CD4-positive, alpha-beta T cell treated with Interleukin-6 for 4 hours (primary cell): ENCODE measurements at regions not wholly inside any gene's neighbourhood (a gene's known extent, or its start where the extent isn't known, plus 50 kb on each side); places are given as distances from the start of the nearest gene placed in this dataset.
"Not testable (repeated sequence)": the region's sequence is repeated elsewhere in the genome, so short reads cannot be mapped to it uniquely, and the experiment has no call there.

ENCODE experiments used
- DNase-seq: peaks from one replicate; pipeline ENCODE4 v3.0.0-alpha.2; 2020; ENCODE audit warnings: mixed read lengths

DNA sequence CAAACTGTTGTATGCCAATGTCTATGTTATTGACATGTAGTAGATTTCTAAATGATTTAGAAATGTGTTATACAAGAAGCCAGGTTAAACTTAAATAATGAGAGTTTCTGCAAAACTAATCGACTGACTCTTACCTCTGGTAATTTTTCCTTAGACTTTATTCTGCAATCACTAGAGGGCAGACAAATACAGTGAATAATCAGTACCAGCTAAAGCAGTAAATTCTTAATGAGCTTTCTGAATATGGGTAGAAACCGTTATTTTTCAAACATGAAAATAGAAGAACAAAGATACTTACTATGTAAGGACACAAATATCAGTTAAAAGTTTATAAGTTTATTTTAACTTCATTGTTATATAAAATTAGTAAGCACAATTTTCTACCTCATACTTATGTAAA lies 97.9 kb upstream of the RGS1 start:
- DNase-seq, result no peak

DNA sequence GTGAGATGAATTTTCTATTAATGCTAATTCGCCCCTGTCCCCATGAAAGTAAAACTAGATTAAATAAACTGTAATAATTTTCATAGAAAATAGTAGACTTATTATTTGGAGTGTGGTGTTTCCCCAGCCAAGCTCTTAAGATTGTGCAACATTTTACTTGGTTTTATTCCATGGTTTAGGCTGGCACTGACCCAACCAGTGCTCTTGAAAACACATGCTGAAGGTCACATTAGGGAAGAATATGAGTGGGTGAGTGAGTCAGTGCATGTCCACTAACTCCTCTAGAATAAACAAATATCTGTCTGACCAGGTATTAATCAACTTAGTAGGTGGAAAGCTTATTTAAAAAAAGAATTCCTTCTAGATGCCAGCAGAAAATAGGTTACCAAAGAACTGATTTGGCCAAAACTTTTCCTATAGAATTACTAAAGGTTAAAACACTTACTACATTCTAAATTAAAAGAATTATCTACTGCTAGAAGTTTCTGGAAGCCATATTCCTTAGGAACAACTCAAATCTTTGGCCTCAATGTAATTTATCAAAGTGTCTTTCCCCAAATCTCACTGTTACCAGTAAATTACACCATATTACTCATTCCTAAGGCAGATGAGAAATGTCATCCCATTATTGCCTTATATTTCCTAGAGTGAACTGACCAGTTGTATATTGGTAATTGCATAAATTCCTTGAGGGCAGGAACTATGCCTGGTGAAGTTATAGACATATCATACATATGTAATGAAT lies 89.7 kb upstream of the RGS1 start:
- DNase-seq, result no peak

DNA sequence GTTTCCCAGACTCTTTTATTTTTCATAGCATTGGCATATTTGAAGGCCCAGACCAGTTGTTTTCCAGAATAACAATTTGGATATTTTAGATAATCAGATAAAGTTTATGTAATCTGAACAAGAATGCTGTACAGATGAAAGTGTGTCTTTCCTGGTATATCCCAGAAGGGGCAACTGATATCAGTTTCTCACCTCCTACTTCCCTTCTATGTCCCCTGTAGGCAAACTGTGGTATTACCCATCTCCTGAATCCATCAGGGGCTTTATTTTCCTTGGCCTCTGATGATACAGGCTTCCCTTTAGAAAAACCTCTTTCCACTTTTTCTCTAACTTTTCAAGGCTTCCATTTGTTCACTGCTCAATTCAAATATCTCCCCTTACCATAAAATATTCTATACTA lies 87.5 kb upstream of the RGS1 start:
- no peak for DNase-seq

DNA sequence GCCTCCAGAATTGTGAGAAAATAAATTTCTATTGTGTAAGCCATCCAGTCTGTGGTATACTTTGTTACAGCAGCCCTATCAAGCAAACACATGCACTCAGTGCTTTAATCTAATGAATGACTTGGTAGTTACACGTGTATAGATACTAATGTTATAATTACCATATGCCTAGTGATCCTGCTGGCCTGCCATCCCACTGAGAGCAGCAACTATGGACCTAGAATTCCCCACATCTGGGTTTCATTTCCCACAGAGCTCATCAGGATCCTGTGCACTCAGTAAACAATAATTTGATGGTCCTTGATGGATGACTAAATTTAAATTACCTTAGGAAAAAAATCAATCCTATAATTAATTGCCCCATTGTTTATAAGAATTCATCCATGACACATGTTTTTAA lies 86.5 kb upstream of the RGS1 start:
- no peak for DNase-seq

DNA sequence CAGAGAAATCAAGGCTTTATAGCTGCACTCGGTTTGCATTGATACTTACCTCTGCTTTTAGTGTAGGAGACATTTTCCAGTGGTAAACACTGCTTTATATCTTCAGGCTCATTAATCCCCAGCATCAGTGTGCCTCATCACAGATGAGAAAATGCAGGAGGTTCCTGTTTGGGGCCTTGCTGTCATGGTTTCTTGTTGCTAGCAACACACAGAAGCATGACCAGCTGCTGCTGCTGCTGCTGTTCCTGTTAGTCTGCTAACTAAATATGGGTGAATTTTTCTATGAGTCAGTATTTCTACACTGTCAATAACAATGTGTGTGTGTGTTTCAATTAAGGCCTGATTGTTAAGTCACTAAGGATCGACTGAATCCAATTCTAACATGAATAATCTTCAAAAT lies 85.8 kb upstream of the RGS1 start:
- DNase-seq, result peak; percentile 8

DNA sequence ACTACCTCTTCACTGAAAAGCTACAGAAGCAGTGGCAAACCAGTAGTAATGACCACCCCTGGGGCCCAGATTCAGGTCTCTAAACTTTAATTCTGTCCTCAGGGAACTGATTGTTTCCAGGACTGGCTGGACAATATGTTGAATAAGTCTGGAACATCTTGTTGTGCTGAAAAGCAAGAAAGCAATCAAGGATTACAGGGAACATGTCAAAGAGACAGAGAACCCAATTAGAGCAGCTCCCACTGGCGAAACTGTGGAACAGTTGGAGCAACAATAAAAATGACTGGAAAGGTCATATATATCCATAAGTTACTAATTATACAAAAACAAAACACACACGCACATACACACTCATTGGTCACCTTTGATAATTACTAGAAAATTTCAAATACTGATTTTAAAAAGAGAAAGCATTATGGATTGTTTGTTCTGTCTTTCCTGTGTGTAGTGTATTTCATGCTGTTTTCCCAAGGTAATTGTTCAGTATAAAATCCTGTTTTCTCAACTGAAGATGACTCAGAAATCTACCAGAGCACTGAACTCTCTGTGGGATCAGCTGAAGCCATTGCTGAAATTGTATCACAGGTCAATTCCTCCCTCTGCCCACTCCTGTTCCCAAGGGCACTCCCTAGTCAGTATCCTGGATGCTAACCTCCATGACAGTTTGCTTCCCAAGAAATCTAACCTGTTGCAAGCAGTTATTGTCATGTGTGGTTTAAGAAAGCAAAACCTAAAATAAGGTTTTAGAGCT lies 83.6 kb upstream of the RGS1 start:
- no peak for DNase-seq

DNA sequence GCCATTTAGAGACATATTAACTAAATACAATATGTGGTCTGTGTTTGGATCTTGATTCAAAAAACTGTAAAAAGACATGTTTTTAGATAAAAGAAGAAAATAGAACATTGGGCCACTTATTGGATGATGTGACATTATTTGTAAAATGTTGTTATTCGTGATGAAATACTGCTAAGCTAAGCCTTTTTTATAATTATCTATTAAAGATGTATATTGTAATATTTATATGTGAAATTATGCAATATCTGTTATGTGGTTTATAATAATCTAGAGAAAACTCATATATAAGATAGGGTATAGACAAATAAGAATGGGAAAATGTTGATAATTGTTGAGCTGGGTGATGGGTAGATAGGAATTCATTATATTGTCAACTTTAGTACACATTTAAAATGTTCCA lies 82.0 kb upstream of the RGS1 start:
- no peak for DNase-seq

DNA sequence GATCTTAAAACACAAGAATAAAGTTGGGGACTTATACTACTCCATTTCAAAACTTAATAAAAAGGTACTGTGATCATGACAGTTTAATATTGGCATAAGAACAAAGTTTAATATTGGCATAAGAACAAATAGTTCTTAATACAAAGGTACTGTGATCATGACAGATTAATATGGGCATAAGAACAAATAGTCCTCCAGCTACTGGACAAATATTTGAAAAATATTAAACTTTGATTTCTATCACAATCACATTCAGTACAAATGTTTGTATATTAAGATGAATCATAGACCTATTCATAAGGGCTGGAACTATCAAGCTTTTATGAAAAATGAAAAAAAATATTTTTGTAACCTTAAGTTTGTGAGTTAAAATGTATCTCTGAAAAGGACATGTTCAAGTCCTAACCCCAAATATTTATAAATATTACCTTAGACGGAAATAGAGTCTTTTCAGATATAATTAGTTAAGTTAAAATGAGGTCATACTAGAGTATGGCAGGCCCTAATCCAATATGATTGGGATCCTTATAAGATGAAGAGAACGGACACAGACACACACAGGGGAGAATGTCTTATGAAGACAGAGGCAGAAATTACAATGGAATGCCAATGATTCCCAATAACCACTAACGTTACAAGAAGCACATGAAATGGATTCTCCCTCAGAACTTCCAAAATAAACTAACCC lies 79.1 kb upstream of the RGS1 start:
- no peak for DNase-seq

DNA sequence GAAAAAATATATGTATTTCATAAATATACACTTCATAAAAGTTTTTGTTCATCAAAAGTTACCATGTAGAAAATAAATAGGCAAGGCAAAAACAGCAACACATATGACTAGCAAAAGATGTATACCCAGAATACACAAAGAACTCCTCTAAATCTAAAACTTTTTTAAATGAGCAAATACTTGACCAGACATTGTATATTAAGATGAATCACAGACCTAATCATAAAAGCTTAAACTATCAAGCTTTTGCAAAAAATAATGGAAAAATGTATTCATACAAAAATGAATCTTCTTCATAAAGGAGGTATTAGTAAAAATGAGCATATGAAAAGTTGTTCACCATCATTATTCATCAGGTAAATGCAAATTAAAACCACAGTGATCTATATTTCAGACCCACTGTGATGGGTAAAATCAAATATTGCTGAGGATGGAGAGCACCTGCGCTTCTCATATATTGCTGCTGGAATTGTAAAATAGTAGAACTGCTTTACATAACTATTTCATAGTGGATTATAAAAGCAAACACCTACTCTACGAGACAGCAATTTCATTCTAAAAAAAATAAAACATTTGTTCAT lies 78.3 kb upstream of the RGS1 start:
- DNase-seq, result no peak

DNA sequence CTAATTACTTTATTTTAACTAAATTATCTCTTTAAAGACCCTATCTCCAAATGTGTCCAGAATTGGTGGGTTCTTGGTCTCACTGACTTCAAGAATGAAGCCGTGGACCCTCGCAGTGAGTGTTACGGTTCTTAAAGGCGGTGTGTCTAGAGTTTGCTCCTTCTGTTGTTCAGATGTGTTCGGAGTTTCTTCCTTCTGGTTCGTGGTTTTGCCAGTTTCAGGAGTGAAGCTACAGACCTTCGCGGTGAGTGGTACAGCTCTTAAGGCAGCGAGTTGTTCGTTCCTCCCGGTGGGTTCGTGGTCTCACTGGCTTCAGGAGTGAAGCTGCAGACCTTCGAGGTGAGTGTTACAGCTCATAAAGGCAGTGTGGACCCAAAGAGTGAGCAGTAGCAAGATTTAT lies 77.5 kb upstream of the RGS1 start:
- DNase-seq, result not testable (repeated sequence)

DNA sequence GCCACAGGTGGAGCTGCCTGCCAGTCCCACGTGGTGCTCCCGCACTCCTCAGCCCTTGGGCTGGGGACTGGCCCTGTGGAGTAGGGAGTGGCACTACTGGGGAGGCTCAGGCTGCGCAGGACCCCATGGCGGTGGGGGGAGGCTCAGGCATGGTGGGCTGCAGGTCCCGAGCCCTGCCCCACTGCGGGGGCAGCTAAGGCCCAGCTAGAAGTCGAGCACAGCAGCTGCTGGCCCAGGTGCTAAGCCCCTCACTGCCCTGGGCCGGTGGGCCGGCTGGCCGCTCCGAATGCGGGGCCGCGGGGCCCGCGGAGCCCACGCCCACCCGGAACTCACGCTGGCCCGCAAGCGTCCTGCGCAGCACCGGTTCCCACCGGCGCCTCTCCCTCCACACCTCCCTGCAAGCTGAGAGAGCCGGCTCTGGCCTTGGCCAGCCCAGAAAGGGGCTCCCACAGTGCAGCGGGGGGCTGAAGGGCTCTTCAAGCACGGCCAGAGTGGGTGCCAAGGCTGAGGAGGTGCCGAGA lies 76.5 kb upstream of the RGS1 start:
- DNase-seq, result not testable (repeated sequence)

DNA sequence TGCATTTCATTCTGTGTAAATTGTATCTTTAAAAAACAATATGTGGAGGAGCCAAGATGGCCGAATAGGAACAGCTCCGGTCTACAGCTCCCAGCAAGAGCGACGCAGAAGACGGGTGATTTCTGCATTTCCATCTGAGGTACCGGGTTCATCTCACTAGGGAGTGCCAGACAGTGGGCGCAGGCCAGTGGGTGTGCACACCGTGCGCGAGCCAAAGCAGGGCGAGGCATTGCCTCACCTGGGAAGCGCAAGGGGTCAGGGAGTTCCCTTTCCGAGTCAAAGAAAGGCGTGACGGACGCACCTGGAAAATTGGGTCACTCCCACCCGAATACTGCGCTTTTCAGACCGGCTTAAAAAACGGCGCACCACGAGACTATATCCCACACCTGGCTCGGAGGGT lies 75.0 kb upstream of the RGS1 start:
- DNase-seq, result not testable (repeated sequence)

DNA sequence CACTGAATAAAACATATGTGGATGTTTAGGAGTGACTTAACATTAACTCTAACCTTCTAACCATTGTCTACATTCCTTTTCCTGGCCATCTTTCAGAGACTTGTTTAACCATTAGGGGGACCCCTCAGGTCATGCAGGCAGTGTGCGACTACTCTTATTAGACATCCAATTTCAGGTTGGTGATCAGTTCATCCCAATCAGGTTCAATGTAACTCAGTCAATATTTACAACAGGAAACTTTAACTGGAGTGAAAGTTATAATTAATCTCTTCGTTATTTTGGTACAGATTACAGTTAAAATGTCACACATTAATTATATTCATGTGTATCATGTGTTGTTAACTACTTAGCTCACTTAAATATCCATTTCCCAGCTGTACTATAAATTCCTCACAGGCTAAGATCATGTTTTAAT lies 68.8 kb upstream of the RGS1 start:
- peak; percentile 29 for DNase-seq

DNA sequence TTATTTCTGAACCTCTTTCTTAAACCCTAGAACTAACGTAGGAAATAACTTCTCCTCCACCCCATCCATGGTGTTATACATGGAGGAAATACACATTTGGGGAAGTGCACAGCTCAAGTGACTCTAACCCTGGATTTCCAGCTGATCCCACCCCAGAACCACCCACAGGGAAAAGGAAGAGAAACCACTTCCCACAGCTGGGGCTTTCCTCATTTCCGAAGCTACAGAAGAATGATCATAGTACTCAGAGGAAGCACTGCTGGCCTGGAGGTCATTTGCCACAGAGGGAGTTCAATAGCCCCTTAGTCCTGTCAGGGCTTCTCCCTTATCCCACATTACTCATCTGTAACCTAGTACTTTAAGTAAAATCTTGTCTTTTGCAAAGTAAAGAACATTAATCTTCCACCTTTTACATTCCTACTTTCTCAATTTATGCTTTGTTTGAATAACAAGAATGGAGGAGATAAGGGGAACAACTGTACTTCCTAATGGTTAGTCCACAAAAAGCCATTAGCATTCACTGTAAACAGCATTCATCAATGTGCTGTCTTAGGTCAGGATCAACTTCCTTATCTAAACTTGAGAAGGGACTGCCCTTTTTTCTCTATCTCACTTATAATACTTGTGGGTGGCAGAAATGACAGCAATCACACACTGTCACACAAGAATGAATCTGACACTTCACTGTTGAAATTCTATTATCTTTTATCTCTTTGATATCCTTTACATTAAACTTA lies 63.0 kb upstream of the RGS1 start:
- DNase-seq, result no peak

DNA sequence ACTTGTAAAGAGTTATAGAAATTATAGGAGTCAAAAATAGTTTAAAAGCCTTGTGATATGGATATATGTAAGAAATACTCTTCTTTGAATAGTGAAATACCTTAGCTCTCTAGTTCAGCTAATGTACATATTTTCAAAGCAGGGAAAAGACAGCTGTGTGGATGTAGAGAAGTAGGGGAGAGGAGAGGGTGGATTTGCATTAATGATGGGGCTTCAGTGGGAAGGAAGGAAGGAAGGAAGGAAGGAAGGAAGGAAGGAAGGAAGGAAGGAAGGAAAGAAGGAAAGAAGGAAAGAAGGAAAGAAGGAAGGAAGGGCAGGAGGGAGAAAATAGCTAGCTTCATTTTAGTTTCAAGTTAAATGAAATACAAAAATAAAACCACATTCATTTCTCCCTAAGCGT lies 62.4 kb upstream of the RGS1 start:
- DNase-seq, result no peak

DNA sequence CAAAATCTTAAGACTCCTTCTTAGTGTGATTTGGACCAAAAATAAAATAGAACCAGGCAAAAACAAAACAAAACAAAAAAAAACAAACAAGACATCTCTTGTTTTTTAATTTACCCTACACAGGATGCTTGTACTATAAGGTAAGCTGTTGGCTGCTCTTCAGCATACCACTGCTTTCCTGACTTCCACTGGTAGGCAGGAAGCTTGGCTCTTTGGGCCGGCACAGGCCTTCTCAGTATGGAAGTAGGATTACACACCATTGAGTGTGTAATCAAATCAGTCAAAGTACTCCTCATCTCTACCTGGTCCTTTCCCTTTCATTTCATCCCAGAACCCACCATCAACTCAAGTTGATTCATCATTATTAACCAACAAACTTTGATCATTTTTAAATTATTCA lies 61.9 kb upstream of the RGS1 start:
- no peak for DNase-seq

DNA sequence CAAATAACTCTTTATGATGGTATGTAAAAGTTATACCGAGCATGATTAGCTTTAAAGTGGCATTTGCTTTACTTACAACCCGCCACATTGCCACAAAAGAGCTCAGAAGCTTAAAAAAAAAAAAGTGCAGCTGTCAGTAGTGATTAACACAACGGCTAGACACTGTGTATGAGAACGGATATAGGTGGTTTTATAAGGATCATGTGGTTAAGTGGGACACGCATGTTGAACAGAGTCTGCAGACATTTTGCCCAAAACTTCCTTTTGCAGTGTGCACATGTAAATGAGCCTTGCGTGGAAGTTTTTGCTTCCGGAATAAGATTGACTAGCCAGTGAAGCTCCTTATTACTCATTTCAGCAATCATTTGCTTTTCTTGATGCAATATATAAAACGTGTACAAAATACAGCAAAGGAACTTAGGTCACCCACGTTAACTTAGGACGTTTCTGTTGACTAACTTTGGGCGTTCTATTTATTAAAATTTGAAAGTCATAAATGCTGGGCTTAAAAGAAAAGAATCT lies 58.7 kb upstream of the RGS1 start:
- DNase-seq, result peak; percentile 66

DNA sequence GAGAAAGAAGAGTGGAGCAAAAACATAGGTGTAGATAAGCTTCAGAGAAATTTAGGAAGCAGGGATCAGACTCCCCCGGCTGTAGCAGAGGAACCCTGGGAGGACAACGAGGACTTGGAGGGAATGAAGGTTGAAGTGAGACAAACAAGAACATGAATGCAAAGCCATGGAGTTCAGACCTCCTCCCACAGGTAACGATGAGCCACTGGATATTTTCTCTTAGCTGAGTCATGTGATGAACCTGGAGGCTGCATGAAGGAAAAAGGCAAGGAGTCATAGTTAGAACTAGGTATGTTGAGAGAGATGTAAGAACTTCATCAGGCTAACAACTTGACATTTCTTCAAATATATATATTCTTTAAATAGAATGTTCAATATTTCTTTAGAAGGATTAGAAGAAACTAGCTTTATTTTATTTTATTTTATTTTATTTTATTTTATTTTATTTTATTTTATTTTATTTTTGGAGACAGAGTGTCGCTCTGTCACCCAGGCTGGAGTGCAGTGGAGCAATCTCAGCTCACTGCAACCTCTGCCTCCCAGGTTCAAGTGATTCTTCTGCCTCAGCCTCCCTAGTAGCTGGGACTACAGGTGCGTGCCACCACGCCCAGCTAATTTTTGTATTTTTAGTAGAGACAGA lies 57.7 kb upstream of the RGS1 start:
- not testable (repeated sequence) for DNase-seq

DNA sequence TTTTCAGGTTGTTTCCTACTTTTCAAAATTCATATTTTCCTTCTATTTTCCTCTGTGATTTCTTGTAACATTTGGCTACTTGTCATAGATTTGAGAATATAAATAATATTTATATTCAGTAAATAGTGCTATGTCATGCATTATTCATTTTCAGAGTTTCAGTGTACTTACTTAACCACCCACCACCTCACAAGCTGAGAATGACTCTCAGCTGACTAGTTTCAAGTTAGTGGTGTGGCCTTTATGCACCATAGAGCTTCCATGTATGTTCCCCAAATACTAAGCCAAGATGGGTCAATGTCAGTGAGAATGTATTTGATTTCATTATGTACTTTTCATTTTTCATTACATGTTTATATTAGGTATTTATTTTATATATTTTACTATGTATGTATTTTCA lies 56.9 kb upstream of the RGS1 start:
- DNase-seq, result no peak

DNA sequence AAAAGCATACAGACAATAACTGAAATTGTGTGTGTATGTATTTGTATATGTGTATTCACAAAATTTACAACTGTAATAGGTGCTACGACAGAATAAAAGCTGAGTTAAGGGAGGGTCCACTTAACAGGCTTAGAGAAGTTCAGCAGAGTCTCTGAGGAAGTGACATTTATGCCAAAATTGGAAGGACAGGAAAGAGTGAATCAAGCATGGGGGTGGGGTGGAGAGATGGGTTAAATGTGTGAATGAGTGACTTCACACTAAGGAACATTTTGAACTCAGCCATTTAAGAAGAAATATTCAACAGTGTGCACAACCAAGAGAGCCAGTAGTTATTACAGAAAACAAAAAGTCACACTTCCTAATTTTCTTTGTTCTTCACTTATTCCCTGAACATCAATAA lies 53.8 kb upstream of the RGS1 start:
- peak; percentile 25 for DNase-seq

DNA sequence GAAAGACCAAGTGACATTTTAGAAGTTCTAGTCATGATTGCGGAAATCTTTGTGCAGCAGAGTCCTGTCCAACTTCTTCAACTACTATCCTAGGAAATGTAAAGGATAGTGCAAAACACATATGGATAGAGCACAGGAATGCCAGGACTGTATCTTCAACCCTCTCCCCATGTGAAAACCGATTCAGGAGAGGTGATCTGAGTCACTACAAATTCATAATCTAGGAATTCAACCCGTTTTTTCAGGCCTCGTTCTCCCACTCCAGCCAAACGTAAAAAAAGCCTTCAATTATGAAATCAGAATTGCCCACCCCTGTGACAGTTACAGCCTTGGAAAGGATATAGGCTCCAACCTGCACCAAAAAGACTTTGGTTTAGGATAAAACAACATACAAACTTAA lies 52.9 kb upstream of the RGS1 start:
- DNase-seq, result no peak

DNA sequence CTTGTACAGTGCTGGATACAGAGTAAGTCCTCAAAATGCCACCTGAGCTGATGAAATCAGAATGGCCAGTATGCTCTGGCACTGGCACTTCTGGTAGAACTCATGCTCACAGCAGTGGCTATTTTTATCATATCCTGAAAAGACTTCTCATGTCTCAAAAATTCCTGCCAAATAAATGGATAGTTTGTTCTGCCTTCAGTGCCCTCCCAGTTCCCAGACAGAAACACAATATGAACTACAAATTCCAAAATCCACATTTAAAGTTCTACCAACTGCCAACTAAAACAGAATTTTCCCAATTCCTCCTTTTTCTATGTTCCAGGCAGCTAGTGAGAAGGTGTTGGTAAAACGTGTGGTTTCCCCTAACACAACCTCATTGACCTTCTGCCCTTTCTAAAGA lies 51.4 kb upstream of the RGS1 start:
- no peak for DNase-seq
